ENCODE measurements at regions not wholly inside any gene's neighbourhood (a gene's known extent, or its start where the extent isn't known, plus 50 kb on each side); places are given as distances from the start of the nearest gene placed in this dataset.

DNA sequence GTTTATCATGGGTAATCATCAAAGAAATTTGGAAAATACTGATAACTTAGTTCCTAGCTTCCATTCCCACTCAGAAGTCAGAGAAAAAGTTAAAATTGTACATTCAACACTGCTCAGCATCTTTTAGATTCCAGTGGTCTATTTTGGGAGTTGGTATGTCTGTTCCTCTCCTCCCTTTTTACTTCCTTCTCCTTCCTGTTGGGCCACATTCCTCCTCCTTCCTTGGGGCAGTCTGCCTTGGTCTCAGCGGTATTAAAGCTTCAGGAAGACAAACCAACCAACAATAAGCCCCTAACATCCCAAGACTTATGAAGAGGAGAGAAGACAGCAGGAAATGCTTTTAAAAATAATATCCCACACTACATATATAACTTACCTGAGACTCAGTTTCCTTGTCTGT, 49.9 kb upstream of the SSBP2 start:
- no peak for DNase-seq
- intact Hi-C loops (cut with DNase I, micrococcal nuclease), result no loop called here
- ATAC-seq, result no peak

All from left colon (tissue), 2 donors.